Osteocyte (in vitro differentiated cells): ENCODE measurements at regions not wholly inside any gene's neighbourhood (a gene's known extent, or its start where the extent isn't known, plus 50 kb on each side); places are given as distances from the start of the nearest gene placed in this dataset.

Experiments
- DNase-seq: peaks from one replicate; pipeline ENCODE4 v3.0.0; 2021; ENCODE audit warnings: mixed read lengths; ENCODE audit not compliant: unreplicated experiment; ENCODE audit errors: extremely low spot score
- H3K27ac Mint-ChIP-seq: one replicate; pipeline ENCODE4 v1.8.0; 2021; ENCODE audit warnings: mild to moderate bottlenecking, mixed read lengths; ENCODE audit not compliant: unreplicated experiment
- H3K27me3 Mint-ChIP-seq: one replicate; pipeline ENCODE4 v1.8.0; 2021; ENCODE audit warnings: mixed read lengths; ENCODE audit not compliant: unreplicated experiment
- H3K36me3 Mint-ChIP-seq: one replicate; pipeline ENCODE4 v1.8.0; 2021; ENCODE audit warnings: mixed read lengths; ENCODE audit not compliant: unreplicated experiment
- H3K4me1 Mint-ChIP-seq: one replicate; pipeline ENCODE4 v1.8.0; 2021; ENCODE audit warnings: mixed read lengths; ENCODE audit not compliant: unreplicated experiment
- H3K4me3 Mint-ChIP-seq: one replicate; pipeline ENCODE4 v1.8.0; 2021; ENCODE audit warnings: mild to moderate bottlenecking, moderate library complexity, mixed read lengths; ENCODE audit not compliant: unreplicated experiment
- H3K9me3 Mint-ChIP-seq: one replicate; pipeline ENCODE4 v1.8.0; 2021; ENCODE audit warnings: mixed read lengths; ENCODE audit not compliant: unreplicated experiment
- TF ChIP-seq, protein P1 (sequence below): fragments of 200-600 bp; sonication (generic); IDR thresholded peaks from 2 replicates; pipeline ENCODE4 v1.5.0; 2021; ENCODE audit warnings: antibody characterized with exemption, mild to moderate bottlenecking, moderate library complexity

DNA sequence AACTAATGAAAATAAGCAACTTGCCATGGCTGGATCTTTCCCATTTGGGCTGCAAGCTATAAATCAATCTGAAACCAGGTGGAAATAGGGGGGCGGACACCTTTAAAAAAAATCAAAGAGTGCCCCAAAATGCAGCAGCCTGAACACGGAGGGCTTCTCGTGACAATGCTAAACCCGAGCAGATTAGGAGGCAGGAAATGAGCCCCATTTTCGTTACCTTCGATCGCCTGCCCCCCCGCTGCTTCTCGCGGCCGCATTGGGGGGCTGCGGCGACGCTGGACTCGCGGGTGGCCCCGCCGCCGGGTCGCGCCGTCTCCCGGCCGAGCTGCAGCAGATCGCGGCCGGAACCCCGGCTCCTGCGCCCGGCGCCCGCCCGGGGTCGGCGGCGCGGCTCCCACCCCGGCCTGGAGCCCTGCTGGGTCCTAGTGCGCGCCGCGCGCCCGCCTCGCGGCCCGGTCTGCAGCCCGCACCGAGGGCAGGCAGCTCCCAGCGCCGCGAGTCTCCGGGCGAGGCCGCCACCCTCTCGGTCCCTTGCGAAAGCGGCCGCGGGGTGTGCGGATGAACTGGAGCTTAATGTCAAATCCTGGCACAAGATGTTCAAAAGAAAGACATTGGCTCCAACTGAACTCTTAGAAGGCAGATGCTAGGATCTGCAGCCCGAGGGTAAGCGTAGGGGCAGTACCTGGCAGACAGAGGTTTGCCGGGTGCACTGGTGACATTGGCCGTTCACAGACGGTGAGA, 201.9 kb upstream of the FOXN3 start:
- TF ChIP-seq, protein P1, sequence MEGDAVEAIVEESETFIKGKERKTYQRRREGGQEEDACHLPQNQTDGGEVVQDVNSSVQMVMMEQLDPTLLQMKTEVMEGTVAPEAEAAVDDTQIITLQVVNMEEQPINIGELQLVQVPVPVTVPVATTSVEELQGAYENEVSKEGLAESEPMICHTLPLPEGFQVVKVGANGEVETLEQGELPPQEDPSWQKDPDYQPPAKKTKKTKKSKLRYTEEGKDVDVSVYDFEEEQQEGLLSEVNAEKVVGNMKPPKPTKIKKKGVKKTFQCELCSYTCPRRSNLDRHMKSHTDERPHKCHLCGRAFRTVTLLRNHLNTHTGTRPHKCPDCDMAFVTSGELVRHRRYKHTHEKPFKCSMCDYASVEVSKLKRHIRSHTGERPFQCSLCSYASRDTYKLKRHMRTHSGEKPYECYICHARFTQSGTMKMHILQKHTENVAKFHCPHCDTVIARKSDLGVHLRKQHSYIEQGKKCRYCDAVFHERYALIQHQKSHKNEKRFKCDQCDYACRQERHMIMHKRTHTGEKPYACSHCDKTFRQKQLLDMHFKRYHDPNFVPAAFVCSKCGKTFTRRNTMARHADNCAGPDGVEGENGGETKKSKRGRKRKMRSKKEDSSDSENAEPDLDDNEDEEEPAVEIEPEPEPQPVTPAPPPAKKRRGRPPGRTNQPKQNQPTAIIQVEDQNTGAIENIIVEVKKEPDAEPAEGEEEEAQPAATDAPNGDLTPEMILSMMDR: no peak
- DNase-seq: peak; percentile 90
- H3K9me3 Mint-ChIP-seq: no peaks in the 10 kb centered on the region
- no peaks in the 10 kb centered on the region for H3K36me3 Mint-ChIP-seq
- H3K4me1 Mint-ChIP-seq: peaks cover 46% of the 10 kb centered on the region
- H3K4me3 Mint-ChIP-seq: peak overlapping the region; percentile 85
- peak overlapping the region; percentile 94 for H3K27ac Mint-ChIP-seq
- no peaks in the 10 kb centered on the region for H3K27me3 Mint-ChIP-seq

DNA sequence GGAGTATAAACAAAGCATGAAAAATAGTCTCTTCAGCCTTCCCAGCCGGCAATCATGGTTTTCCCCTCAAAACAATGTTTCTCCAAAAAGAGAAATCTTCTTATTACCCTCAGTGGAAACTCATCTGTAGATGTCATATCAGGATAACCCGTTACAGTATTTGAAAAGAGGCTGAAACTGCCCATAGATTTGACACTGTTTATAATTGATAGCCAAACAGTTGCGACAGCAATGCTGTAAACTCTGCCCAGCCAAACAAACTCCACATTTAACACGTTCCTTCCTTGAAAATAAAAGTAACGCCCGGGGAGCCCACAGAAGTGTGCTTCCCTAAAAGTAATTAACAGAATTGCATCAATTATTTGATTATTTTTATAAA, 201.3 kb upstream of the FOXN3 start:
- peak overlapping the region; percentile 94 for H3K27ac Mint-ChIP-seq
- peak overlapping the region; percentile 85 for H3K4me3 Mint-ChIP-seq
- no peaks in the 10 kb centered on the region for H3K9me3 Mint-ChIP-seq
- DNase-seq: no peak
- H3K4me1 Mint-ChIP-seq: peaks cover 47% of the 10 kb centered on the region
- no peaks in the 10 kb centered on the region for H3K36me3 Mint-ChIP-seq
- TF ChIP-seq, protein P1: no peak
- no peaks in the 10 kb centered on the region for H3K27me3 Mint-ChIP-seq

DNA sequence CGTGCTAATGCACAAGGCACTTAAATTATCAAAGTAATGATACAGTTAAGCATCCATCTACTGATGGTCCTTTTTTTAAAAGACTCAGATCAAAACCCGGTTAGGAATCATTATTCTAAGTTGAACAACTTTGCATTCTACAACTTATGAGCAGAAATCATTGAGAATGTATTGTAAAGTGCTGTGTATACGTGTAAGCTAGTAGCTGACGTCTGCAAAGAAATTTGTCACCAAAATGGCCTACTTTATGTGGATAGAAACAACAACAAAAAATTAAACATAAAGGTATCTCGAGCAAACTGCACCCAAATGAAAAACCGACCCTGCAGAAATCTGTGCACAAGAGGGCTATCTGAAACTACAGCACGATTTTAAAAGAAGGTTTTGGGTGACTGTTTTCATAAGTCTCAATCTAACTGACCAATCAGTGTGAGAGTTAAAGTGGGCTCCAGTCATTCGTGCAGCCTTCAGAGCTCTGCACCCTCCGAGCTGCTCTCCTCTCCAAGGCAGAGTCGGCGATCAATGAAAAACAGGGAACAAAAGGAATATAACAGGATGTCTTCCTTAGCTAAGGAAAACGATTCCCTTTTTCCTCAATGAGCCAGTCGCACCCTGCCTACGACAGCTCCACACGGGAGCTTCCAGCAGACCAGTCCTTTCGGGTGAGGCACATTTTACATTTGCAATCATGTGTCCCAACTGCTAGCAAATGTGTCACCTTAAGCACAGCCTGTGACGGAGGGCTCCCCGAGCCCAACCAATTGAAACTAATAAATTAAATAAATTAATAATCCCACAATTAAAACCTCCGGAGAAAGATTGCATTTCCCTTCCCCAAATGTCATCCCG, 200.7 kb upstream of the FOXN3 start:
- Mint-ChIP-seq H3K4me3 (peak overlapping the region; percentile 85), H3K27me3 (no peaks in the 10 kb centered on the region), H3K36me3 (no peaks in the 10 kb centered on the region), H3K27ac (peak overlapping the region; percentile 94), H3K9me3 (no peaks in the 10 kb centered on the region), H3K4me1 (peaks cover 47% of the 10 kb centered on the region)
- TF ChIP-seq, protein P1: no peak
- no peak for DNase-seq

DNA sequence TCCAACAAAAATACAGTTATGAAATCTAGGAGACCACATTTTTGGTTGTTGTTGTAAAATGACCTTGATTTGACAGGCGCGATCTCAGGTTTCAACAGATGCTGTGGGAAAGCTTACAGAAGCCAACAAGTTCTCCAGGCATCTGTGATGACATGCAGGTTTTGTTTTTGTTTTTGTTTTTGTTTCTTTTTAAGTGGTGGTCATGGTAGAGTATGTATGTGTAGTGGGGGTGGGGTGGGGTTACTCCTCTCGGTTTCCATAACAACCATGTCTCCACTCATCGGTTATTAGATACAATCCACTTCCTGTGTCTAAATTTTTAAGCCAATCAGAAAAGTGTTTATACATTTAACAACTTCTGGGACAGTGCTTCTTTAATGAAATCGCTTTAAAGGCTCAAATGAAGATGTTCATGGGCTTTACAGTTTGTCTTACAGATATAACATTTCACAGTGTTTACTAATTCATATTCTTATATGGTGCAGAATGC, 199.9 kb upstream of the FOXN3 start:
- Mint-ChIP-seq H3K36me3 (no peaks in the 10 kb centered on the region), H3K27ac (peak overlapping the region; percentile 94), H3K27me3 (no peaks in the 10 kb centered on the region), H3K4me1 (peaks cover 47% of the 10 kb centered on the region), H3K9me3 (no peaks in the 10 kb centered on the region), H3K4me3 (peak overlapping the region; percentile 85)
- TF ChIP-seq, protein P1: no peak
- no peak for DNase-seq

DNA sequence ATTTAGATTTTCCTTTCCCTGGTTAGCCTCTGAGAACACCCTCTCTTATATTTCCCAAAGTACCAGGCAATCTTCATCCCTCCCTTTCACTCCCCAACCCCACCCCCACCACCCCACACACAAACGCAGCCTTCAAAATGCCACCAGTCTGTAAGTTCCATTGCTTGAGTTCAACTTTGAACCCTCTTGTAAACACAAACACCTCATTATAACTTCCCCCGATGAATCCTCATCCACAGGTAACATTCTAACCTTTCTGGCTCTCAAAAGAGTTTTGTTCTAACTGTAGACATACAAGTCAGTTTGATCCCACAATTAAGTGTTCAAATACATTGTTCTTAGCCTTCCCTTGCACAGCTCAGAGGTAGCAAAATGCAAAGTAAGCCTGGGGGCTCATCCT, 199.4 kb upstream of the FOXN3 start:
- no peak for DNase-seq
- Mint-ChIP-seq H3K9me3 (no peaks in the 10 kb centered on the region), H3K27me3 (no peaks in the 10 kb centered on the region), H3K4me3 (peak overlapping the region; percentile 85), H3K27ac (peak overlapping the region; percentile 94), H3K4me1 (peaks cover 47% of the 10 kb centered on the region), H3K36me3 (no peaks in the 10 kb centered on the region)
- TF ChIP-seq, protein P1: no peak
